HUES6 (cell line): ENCODE measurements at regions not wholly inside any gene's neighbourhood (a gene's known extent, or its start where the extent isn't known, plus 50 kb on each side); places are given as distances from the start of the nearest gene placed in this dataset.

ENCODE experiments used
- H3K27ac ChIP-seq: 2 replicates; pipeline ENCODE4 v1.7.0; 2013; ENCODE audit warnings: low read depth, mild to moderate bottlenecking, low read length, inconsistent platforms
- H3K27me3 ChIP-seq: 2 replicates; pipeline ENCODE4 v1.6.1; 2013; ENCODE audit warnings: low read length; ENCODE audit not compliant: control insufficient read depth, insufficient read depth
- H3K36me3 ChIP-seq: 2 replicates; pipeline ENCODE4 v1.6.1; 2013; ENCODE audit warnings: low read length; ENCODE audit not compliant: control insufficient read depth, insufficient read depth
- H3K4me1 ChIP-seq: 2 replicates; pipeline ENCODE4 v1.6.1; 2013; ENCODE audit warnings: low read length; ENCODE audit not compliant: control insufficient read depth, insufficient read depth
- H3K4me3 ChIP-seq: 2 replicates; pipeline ENCODE4 v1.5.1; 2013; ENCODE audit warnings: low read depth, low read length
- H3K9ac ChIP-seq: one replicate; pipeline ENCODE4 v1.6.1; 2013; ENCODE audit warnings: mild to moderate bottlenecking, low read length
- H3K9me3 ChIP-seq: 2 replicates; pipeline ENCODE4 v1.6.1; 2013; ENCODE audit warnings: low read depth, low read length; ENCODE audit not compliant: control insufficient read depth, insufficient read depth

DNA sequence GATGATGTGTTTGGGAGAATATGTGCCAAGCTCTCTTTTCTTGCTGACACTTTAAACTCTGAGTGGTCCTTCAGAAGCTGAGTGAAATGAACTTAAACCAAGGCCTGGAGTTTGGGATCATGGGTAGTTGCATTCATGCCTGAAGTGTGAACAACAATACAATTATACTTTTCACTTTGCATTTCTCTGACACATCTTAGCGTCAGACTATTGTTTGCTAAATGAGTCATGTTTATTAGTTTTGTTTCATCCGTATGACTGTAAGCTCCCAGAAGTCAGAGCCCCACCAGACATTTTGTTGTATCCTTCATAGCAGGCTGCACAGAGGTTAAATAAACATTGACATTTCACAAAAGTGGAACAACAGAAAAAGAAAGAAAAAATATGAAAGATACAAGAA, 542.6 kb downstream of the TUSC7 start:
- no peak overlapping the region for H3K9ac ChIP-seq
- H3K4me3 ChIP-seq, result no peak overlapping the region
- H3K27me3 ChIP-seq, result no peaks in the 10 kb centered on the region
- no peaks in the 10 kb centered on the region for H3K36me3 ChIP-seq
- H3K4me1 ChIP-seq, result 0 out of 2 replicates have a peak, but pooled peaks cover 4% of the 10 kb centered on the region
- H3K9me3 ChIP-seq, result no peaks in the 10 kb centered on the region
- no peak overlapping the region for H3K27ac ChIP-seq

DNA sequence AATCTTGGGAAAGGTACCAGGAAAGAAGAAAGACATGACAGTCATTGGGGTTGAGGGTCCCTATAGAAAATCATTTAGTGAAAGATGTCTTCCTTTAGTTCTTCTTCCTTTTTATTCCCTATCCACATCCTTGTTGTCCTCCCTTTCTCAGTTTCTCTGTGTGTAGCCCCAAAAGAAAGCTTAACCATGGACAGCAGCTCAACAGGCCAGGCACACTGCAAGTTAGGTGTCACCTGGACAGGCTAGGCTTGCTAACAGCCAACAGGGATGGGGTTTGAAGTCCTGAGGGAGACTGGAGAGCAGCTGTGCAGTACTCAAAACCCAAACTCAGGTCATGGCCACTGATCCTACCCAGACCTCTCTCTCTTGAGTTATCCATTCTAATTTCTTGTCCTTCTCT, 543.1 kb downstream of the TUSC7 start:
- no peak overlapping the region for H3K4me3 ChIP-seq
- H3K9ac ChIP-seq, result no peak overlapping the region
- no peak overlapping the region for H3K27ac ChIP-seq

DNA sequence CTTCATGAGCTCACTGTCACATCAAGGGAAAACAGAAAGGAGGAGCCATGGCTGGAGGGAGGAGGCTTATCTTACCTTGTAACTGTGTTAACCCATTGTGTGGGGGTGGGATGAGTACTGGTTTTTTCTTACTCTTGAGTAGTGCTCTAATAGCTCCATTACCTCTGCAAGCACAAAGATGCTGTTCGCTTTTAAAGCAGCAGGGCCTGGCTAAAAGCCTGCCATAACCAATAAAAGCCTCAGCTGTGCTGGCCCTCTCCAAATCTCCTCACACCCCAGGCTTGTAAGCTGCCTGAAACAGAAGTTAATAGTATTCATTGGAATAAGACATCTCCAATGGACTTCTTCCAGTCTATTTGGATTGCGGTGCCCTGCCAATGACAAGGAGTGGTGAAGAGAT, 544.1 kb downstream of the TUSC7 start:
- Histone ChIP-seq H3K9ac (no peak overlapping the region), H3K36me3 (no peaks in the 10 kb centered on the region), H3K4me3 (no peak overlapping the region), H3K4me1 (no peaks in the 10 kb centered on the region), H3K9me3 (no peaks in the 10 kb centered on the region), H3K27me3 (no peaks in the 10 kb centered on the region), H3K27ac (no peak overlapping the region)

More for the DNA sequence above, 543.1 kb downstream of the TUSC7 start:
- Histone ChIP-seq H3K9me3 (no peaks in the 10 kb centered on the region), H3K27me3 (no peaks in the 10 kb centered on the region), H3K36me3 (no peaks in the 10 kb centered on the region), H3K4me1 (0 out of 2 replicates have a peak, but pooled peaks cover 4% of the 10 kb centered on the region)

DNA sequence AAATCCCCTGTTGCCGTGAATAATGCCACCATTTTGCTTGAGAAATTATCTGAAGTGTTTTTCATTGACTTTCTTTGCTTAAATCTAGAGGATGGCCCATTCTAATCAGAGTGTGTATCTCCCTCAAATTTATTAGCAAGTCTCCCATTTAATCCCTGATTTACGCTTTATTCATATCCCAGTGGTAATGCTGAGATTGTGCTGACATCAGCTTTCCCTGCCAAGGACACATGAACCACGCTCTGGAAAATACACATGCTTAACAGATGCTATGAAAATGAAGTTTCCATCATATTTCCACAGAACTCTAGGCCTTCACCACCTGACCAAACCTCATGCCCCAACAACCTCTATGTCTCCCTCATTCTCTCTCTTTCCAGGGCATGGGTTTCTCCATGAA, 545.4 kb downstream of the TUSC7 start:
- H3K27ac ChIP-seq, result no peak overlapping the region
- H3K9ac ChIP-seq, result no peak overlapping the region
- no peaks in the 10 kb centered on the region for H3K4me1 ChIP-seq
- H3K36me3 ChIP-seq, result no peaks in the 10 kb centered on the region
- no peaks in the 10 kb centered on the region for H3K27me3 ChIP-seq
- H3K9me3 ChIP-seq, result no peaks in the 10 kb centered on the region
- H3K4me3 ChIP-seq, result no peak overlapping the region

GRCh38 chr3:117255736-117256135, 546.2 kb downstream of the TUSC7 start:
- H3K27me3 ChIP-seq, result no peaks in the 10 kb centered on the region
- H3K9ac ChIP-seq, result no peak overlapping the region
- H3K27ac ChIP-seq, result no peak overlapping the region
- H3K36me3 ChIP-seq, result no peaks in the 10 kb centered on the region
- no peaks in the 10 kb centered on the region for H3K4me1 ChIP-seq
- H3K9me3 ChIP-seq, result no peaks in the 10 kb centered on the region
- H3K4me3 ChIP-seq, result no peak overlapping the region

- Histone ChIP-seq H3K27ac (no peak overlapping the region), H3K36me3 (no peaks in the 10 kb centered on the region), H3K9ac (no peak overlapping the region), H3K4me3 (no peak overlapping the region), H3K27me3 (no peaks in the 10 kb centered on the region), H3K4me1 (no peaks in the 10 kb centered on the region), H3K9me3 (no peaks in the 10 kb centered on the region)
These were observed 552.4 kb downstream of the TUSC7 start for GRCh38 chr3:117261983-117262421.

DNA sequence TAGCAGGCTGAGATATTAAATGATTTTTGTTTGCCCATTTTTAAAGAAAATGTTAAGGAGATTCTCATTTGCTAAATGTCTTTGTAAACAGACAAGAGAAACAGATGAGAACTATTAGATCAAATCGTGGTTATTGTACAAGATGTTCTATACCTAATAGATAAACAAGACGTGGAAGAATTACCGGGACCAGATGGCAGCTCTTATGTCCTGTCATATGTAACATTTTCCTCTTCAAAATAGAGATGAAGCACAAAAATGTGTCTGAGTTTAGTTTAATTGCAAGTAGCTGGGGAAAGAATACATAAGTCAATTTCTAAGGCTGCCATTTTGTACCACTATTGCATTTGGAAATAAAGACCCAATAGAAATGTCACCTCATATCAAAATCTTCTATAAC, 553.7 kb downstream of the TUSC7 start:
- H3K4me1 ChIP-seq, result no peaks in the 10 kb centered on the region
- H3K4me3 ChIP-seq, result no peak overlapping the region
- no peak overlapping the region for H3K9ac ChIP-seq
- no peak overlapping the region for H3K27ac ChIP-seq
- no peaks in the 10 kb centered on the region for H3K9me3 ChIP-seq
- H3K36me3 ChIP-seq, result no peaks in the 10 kb centered on the region
- no peaks in the 10 kb centered on the region for H3K27me3 ChIP-seq

DNA sequence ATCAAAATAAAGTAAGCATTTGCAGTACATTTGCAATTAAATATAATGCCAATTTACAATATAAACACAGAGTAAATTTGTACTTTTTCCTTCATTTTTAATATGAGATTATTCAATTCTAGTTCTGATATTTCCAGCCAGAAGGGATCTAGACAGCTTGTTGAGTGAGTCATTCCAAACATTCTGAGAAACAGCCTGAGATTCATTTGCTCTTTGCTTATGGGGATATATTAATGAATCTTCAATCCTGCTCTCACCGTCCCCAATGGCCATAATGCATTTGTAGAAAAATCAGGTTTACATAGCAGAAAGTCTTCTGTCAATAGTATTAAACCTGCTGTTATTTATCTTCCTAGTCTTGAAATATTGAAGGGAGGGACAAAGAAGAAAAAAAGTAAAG, 554.2 kb downstream of the TUSC7 start:
- H3K36me3 ChIP-seq, result no peaks in the 10 kb centered on the region
- no peak overlapping the region for H3K9ac ChIP-seq
- H3K4me3 ChIP-seq, result no peak overlapping the region
- H3K27ac ChIP-seq, result no peak overlapping the region
- no peaks in the 10 kb centered on the region for H3K4me1 ChIP-seq
- no peaks in the 10 kb centered on the region for H3K27me3 ChIP-seq
- no peaks in the 10 kb centered on the region for H3K9me3 ChIP-seq

DNA sequence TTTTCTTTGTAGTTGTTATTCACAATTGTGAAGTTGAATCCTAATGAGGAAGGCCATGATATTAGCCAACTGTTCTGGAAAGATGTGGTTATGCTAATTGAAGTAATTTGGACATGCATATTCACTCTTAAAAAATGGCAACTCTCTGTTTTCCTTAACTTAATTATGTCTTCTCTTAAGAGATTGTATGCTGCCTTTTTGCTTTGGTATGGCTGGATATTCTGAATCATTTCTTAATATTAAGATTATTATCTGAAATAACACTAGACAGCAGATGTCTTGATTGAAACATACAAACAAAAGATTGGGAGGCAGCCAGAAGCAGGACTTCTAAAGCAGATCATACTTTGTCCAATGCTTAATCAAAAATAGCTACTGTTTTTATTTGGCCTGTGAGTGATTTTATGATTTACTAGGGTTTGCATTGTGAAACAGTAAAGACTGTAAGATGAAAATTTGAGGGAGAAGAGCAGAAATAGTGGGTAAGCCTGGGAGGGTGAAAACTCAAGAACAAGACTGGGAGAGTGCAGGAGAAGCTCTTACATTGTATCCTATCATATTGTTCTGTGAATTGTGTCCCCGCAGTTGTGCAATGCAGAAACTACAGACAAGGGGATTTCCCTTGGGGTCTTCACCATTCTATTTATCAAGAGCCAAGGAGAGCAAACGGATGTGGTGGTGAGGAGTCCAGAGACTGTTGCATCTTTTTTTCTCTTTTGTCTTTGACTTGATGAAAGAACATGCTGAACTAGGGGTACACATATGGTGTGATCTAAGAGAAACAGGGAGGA, 554.8 kb downstream of the TUSC7 start:
- Histone ChIP-seq H3K4me3 (no peak overlapping the region), H3K27me3 (no peaks in the 10 kb centered on the region), H3K9me3 (no peaks in the 10 kb centered on the region), H3K9ac (no peak overlapping the region), H3K27ac (no peak overlapping the region), H3K36me3 (no peaks in the 10 kb centered on the region), H3K4me1 (no peaks in the 10 kb centered on the region)

- H3K4me3 ChIP-seq, result no peak overlapping the region
These were observed 557.2 kb downstream of the TUSC7 start for GRCh38 chr3:117266806-117267205.

GRCh38 chr3:117268318-117268717, 558.7 kb downstream of the TUSC7 start:
- H3K4me1 ChIP-seq, result no peaks in the 10 kb centered on the region
- no peak overlapping the region for H3K4me3 ChIP-seq
- H3K27me3 ChIP-seq, result no peaks in the 10 kb centered on the region
- H3K9me3 ChIP-seq, result no peaks in the 10 kb centered on the region
- H3K9ac ChIP-seq, result no peak overlapping the region
- no peak overlapping the region for H3K27ac ChIP-seq
- no peaks in the 10 kb centered on the region for H3K36me3 ChIP-seq

More at GRCh38 chr3:117266806-117267205, 557.2 kb downstream of the TUSC7 start:
- H3K27ac ChIP-seq, result no peak overlapping the region
- no peaks in the 10 kb centered on the region for H3K4me1 ChIP-seq
- H3K9me3 ChIP-seq, result no peaks in the 10 kb centered on the region
- H3K9ac ChIP-seq, result no peak overlapping the region
- H3K27me3 ChIP-seq, result no peaks in the 10 kb centered on the region
- no peaks in the 10 kb centered on the region for H3K36me3 ChIP-seq
